ENCODE measurements at regions not wholly inside any gene's neighbourhood (a gene's known extent, or its start where the extent isn't known, plus 50 kb on each side); places are given as distances from the start of the nearest gene placed in this dataset.

DNA sequence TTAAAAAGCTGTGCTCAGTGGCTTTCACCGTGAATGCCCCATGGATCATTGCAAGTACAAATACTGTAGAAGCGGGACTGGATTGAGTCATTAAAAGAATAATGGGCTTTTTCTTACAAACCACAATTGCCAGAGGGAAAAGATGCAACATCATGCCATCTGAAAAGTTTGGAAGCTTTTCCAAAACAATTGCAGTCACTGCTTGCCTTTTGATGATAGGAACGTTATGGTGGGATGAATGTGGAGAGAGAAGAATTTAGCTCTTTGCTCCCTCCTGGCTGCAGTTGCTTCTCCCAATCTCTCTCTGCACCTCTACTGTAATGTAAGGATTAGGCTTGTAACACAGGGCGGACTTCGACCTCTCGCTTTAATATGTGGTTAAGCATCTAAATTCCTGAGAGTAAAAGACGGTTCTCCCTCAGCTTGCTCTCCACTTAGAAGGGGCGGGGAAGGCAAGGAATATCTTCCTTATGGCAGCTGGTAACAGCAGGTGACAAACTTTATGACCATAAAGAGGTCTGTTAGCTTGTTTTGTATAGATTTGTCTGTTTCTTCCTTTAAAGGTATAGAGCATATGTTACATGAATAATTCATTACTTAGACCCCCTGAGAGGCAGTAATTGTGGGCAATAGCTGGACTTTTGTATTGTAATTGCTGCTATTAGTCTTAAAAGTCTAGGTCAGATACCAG lies 376.1 kb downstream of the UTRN start:
- TF ChIP-seq, protein P1, sequence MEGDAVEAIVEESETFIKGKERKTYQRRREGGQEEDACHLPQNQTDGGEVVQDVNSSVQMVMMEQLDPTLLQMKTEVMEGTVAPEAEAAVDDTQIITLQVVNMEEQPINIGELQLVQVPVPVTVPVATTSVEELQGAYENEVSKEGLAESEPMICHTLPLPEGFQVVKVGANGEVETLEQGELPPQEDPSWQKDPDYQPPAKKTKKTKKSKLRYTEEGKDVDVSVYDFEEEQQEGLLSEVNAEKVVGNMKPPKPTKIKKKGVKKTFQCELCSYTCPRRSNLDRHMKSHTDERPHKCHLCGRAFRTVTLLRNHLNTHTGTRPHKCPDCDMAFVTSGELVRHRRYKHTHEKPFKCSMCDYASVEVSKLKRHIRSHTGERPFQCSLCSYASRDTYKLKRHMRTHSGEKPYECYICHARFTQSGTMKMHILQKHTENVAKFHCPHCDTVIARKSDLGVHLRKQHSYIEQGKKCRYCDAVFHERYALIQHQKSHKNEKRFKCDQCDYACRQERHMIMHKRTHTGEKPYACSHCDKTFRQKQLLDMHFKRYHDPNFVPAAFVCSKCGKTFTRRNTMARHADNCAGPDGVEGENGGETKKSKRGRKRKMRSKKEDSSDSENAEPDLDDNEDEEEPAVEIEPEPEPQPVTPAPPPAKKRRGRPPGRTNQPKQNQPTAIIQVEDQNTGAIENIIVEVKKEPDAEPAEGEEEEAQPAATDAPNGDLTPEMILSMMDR (IDR thresholded peaks at IDR 0.05; ENCODE audit: low read length): no peak
- TF ChIP-seq EZH2 (IDR thresholded peaks at IDR 0.05; ENCODE audit: borderline replicate concordance, low read length): no peak

Measured in OCI-LY1 (cell line).